ENCODE measurements at regions not wholly inside any gene's neighbourhood (a gene's known extent, or its start where the extent isn't known, plus 50 kb on each side); places are given as distances from the start of the nearest gene placed in this dataset.

- Histone ChIP-seq H3K36me3 (no peaks in the 10 kb centered on the region), H3K27ac (no peak overlapping the region), H3K4me1 (no peaks in the 10 kb centered on the region), H3K9me3 (peaks cover 0 to 5% of the 10 kb centered on the region in 2 donors), H3K4me3 (no peak overlapping the region), H3K27me3 (no peaks in the 10 kb centered on the region)
- TF ChIP-seq, protein P1, sequence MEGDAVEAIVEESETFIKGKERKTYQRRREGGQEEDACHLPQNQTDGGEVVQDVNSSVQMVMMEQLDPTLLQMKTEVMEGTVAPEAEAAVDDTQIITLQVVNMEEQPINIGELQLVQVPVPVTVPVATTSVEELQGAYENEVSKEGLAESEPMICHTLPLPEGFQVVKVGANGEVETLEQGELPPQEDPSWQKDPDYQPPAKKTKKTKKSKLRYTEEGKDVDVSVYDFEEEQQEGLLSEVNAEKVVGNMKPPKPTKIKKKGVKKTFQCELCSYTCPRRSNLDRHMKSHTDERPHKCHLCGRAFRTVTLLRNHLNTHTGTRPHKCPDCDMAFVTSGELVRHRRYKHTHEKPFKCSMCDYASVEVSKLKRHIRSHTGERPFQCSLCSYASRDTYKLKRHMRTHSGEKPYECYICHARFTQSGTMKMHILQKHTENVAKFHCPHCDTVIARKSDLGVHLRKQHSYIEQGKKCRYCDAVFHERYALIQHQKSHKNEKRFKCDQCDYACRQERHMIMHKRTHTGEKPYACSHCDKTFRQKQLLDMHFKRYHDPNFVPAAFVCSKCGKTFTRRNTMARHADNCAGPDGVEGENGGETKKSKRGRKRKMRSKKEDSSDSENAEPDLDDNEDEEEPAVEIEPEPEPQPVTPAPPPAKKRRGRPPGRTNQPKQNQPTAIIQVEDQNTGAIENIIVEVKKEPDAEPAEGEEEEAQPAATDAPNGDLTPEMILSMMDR (IDR thresholded peaks at IDR 0.05): no peak
- no peak for DNase-seq (ENCODE audit: low spot score)
These were observed 92.4 kb upstream of the ZNF800 start for GRCh38 chr7:127484954-127485353.

- Histone ChIP-seq H3K9me3 (no peaks in the 10 kb centered on the region), H3K4me1 (no peaks in the 10 kb centered on the region), H3K36me3 (no peaks in the 10 kb centered on the region), H3K27me3 (no peaks in the 10 kb centered on the region), H3K27ac (no peak overlapping the region), H3K4me3 (no peak overlapping the region)
- TF ChIP-seq, protein P1 (IDR thresholded peaks at IDR 0.05): no peak
- DNase-seq (ENCODE audit: low spot score): no peak
These were observed 86.0 kb upstream of the ZNF800 start for GRCh38 chr7:127478461-127478860.

- TF ChIP-seq, protein P1 (IDR thresholded peaks at IDR 0.05): no peak
- Histone ChIP-seq H3K4me1 (no peaks in the 10 kb centered on the region), H3K27ac (no peak overlapping the region), H3K4me3 (no peak overlapping the region), H3K36me3 (no peaks in the 10 kb centered on the region), H3K27me3 (no peaks in the 10 kb centered on the region), H3K9me3 (no peaks in the 10 kb centered on the region)
- no peak for DNase-seq (ENCODE audit: low spot score)
These were observed 85.5 kb upstream of the ZNF800 start for GRCh38 chr7:127478024-127478355.

DNA sequence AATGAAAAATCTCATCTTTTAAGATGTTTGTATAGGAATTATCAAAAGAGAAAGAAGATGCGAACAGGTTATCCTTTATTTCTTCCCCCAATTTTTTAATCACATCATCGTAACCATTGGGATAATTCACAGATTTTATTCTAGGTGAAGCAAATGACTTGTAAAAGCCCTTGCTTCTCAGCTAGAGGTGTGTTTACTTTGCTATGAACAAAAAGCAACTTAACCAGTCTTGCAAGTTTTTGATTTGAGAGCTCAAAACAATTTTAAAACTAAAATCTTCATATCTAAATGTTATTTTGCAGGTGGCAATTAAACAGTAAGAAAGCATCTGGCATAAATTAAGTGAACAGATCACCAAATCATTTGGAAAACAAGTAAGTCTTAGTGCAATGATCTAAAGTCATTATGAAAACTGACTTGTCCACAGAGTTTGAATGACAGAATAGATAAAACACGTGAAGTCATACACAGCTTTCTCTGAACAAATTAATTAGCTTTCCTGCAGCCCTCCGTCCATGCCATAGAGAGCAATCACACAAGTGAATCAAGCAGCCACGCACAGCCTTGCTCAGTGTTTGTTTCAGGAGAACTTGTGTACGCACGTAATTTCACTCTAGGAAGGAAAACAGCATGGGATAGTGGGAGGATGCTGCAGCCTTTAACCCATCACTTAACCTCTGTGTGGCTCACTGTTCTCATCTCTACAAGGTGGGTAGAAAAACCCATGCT, 85.0 kb upstream of the ZNF800 start:
- no peaks in the 10 kb centered on the region for H3K27me3 ChIP-seq
- TF ChIP-seq, protein P1 (IDR thresholded peaks at IDR 0.05): no peak
- no peaks in the 10 kb centered on the region for H3K4me1 ChIP-seq

GRCh38 chr7:127476618-127477017, 84.1 kb upstream of the ZNF800 start:
- DNase-seq (ENCODE audit: low spot score): no peak
- Histone ChIP-seq H3K4me3 (no peak overlapping the region), H3K27me3 (no peaks in the 10 kb centered on the region), H3K36me3 (no peaks in the 10 kb centered on the region), H3K27ac (no peak overlapping the region), H3K4me1 (no peaks in the 10 kb centered on the region), H3K9me3 (no peaks in the 10 kb centered on the region)
- TF ChIP-seq, protein P1 (IDR thresholded peaks at IDR 0.05): no peak

More for the DNA sequence above, 85.0 kb upstream of the ZNF800 start:
- Histone ChIP-seq H3K36me3 (no peaks in the 10 kb centered on the region), H3K27ac (no peak overlapping the region), H3K4me3 (no peak overlapping the region), H3K9me3 (no peaks in the 10 kb centered on the region)
- no peak for DNase-seq (ENCODE audit: low spot score)

DNA sequence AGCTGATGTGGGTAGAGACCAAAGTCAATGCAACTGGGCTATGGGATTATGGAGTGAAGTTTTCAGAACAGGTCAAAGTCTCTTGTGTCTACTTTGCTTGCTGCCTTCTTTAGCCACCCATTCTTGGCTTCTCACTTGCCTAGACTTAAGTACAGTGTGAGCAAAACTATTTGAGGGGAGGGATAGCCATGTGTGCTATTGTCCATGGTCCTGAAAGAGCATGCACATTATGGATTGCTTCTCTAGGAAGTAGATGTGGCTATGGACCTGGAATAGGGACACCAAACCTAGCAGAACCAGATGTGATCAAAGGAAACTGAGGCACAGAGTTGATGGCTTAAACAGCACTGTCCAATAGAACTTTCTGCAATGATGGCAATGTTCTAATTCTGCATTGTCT, 81.9 kb upstream of the ZNF800 start:
- TF ChIP-seq, protein P1 (IDR thresholded peaks at IDR 0.05): no peak
- DNase-seq (ENCODE audit: low spot score): no peak
- Histone ChIP-seq H3K27ac (no peak overlapping the region), H3K36me3 (no peaks in the 10 kb centered on the region), H3K27me3 (no peaks in the 10 kb centered on the region), H3K4me1 (no peaks in the 10 kb centered on the region), H3K9me3 (no peaks in the 10 kb centered on the region), H3K4me3 (no peak overlapping the region)

Measured in right atrium auricular region (tissue), 2 donors.